Endothelial cell of umbilical vein (primary cell): ENCODE measurements at regions not wholly inside any gene's neighbourhood (a gene's known extent, or its start where the extent isn't known, plus 50 kb on each side); places are given as distances from the start of the nearest gene placed in this dataset.

Experiments
- BruUV-seq: library from RNA; stranded (reverse); fragments of 400-500 nt; replicated peaks from 2 replicates; lab custom pipeline; 2021; lab: Mats Ljungman, UMichigan
- CTCF ChIA-PET: fragments of 300-600, 350-600 bp; sonication (Branson Sonifier 250); formaldehyde crosslinking; loops from one replicate; lab custom pipeline; 2021; ENCODE audit warnings: antibody characterized with exemption, inconsistent platforms; lab: Charles Lee
- POLR2A ChIA-PET: fragments of 300-600, 350-600 bp; sonication (Branson Sonifier 250); formaldehyde crosslinking; loops from one replicate; lab custom pipeline; 2021; ENCODE audit warnings: antibody characterized with exemption, inconsistent platforms; lab: Charles Lee
- DNase-seq: peaks from one replicate; pipeline ENCODE4 v3.0.0-alpha.2; 2011; ENCODE audit warnings: low read depth, low spot score
- FAIRE-seq: peaks from 2 replicates; lab custom pipeline; 2011; peaks lifted over from hg19 to GRCh38; lab: Jason Lieb, UNC
- H2AFZ ChIP-seq: 2 replicates; pipeline ENCODE4 v1.6.0; 2012; ENCODE audit warnings: low read depth, low read length, control low read depth, inconsistent platforms
- H3K27ac ChIP-seq: 2 replicates; pipeline ENCODE4 v1.5.1; 2011; ENCODE audit warnings: low read depth, mild to moderate bottlenecking, control low read depth, low read length, moderate library complexity; ENCODE audit not compliant: insufficient read depth
- H3K27me3 ChIP-seq, 2 experiments: 2 replicates each; pipeline versions ENCODE4 v1.6.0 to v1.6.1; 2011; ENCODE audit warnings: low read length in 2 of 2, mixed read lengths in 1 of 2; ENCODE audit not compliant: control insufficient read depth in 2 of 2, insufficient read depth in 2 of 2
- H3K36me3 ChIP-seq, 2 experiments: 2 replicates in 1 of 2; 3 replicates in 1 of 2; pipeline ENCODE4 v1.5.1; 2011; ENCODE audit warnings: low read length in 2 of 2, mild to moderate bottlenecking in 1 of 2, moderate library complexity in 1 of 2; ENCODE audit not compliant: control insufficient read depth in 2 of 2, insufficient read depth in 2 of 2; ENCODE audit errors: extremely low read depth in 1 of 2
- H3K4me1 ChIP-seq: 3 replicates; pipeline ENCODE4 v1.5.1; 2011; ENCODE audit warnings: mild to moderate bottlenecking, low read length; ENCODE audit not compliant: control insufficient read depth, insufficient read depth; ENCODE audit errors: extremely low read depth
- H3K4me2 ChIP-seq: 2 replicates; pipeline ENCODE4 v1.6.1; 2011; ENCODE audit warnings: low read length, control low read depth, mixed read lengths; ENCODE audit not compliant: insufficient read depth
- H3K4me3 ChIP-seq, 3 experiments: fragments of 200-600 bp in 1 of 3; sonication (generic), shearing (Covaris generic) in 1 of 3; replicated peaks in 1 of 3; 2 replicates each; pipeline ENCODE4 v1.5.1; 2011 to 2016; ENCODE audit warnings: control low read depth in 3 of 3, low read length in 3 of 3, mild to moderate bottlenecking in 2 of 3, inconsistent platforms in 1 of 3, low read depth in 1 of 3, moderate library complexity in 1 of 3; ENCODE audit not compliant: insufficient read depth in 1 of 3
- H3K79me2 ChIP-seq: 2 replicates; pipeline ENCODE4 v1.6.0; 2012; ENCODE audit warnings: low read length, inconsistent platforms; ENCODE audit not compliant: control insufficient read depth, insufficient read depth
- H3K9ac ChIP-seq: replicated peaks from 2 replicates; pipeline ENCODE3; 2011; ENCODE audit warnings: low read length, control low read depth; ENCODE audit not compliant: insufficient read depth; ENCODE audit errors: extremely low read depth
- H3K9me1 ChIP-seq: replicated peaks from 3 replicates; pipeline ENCODE4 v1.6.0; 2011; ENCODE audit warnings: mild to moderate bottlenecking, low read length; ENCODE audit not compliant: control insufficient read depth, insufficient read depth; ENCODE audit errors: extremely low read depth
- H3K9me3 ChIP-seq: replicated peaks from 2 replicates; pipeline ENCODE4 v1.5.1; 2012; ENCODE audit warnings: low read length, inconsistent platforms; ENCODE audit not compliant: control insufficient read depth, insufficient read depth
- H4K20me1 ChIP-seq: replicated peaks from 2 replicates; pipeline ENCODE3; 2011; ENCODE audit warnings: mild to moderate bottlenecking, low read length; ENCODE audit not compliant: control insufficient read depth, insufficient read depth; ENCODE audit errors: extremely low read depth
- EZH2 ChIP-seq: IDR thresholded peaks from 2 replicates; pipeline ENCODE4 v1.6.1; 2012; ENCODE audit warnings: borderline replicate concordance, low read depth, mild to moderate bottlenecking, moderate library complexity, low read length, inconsistent platforms; ENCODE audit not compliant: severe bottlenecking
- FOS ChIP-seq: IDR thresholded peaks from 2 replicates; pipeline ENCODE4 v1.6.1; 2011; ENCODE audit warnings: mild to moderate bottlenecking, low read length, moderate library complexity, borderline replicate concordance; ENCODE audit not compliant: insufficient read depth
- GATA2 ChIP-seq: IDR thresholded peaks from 2 replicates; pipeline ENCODE4 v1.7.0; 2011; ENCODE audit warnings: low read depth, mild to moderate bottlenecking, moderate library complexity, mixed read lengths, low read length; ENCODE audit not compliant: insufficient read length, insufficient read depth
- JUN ChIP-seq: IDR thresholded peaks from 2 replicates; pipeline ENCODE4 v1.6.1; 2011; ENCODE audit warnings: borderline replicate concordance, low read depth; ENCODE audit not compliant: insufficient read length, insufficient read depth
- MYC ChIP-seq: IDR thresholded peaks from one replicate; pipeline ENCODE4 v1.6.1; 2011; ENCODE audit warnings: mild to moderate bottlenecking, low read depth, low read length
- POLR2A ChIP-seq: IDR thresholded peaks from 2 replicates; pipeline ENCODE4 v1.6.1; 2012; ENCODE audit warnings: low read depth, mild to moderate bottlenecking, control low read depth, low read length
- POLR2AphosphoS5 ChIP-seq: IDR thresholded peaks from 2 replicates; pipeline ENCODE4 v1.6.1; 2012; ENCODE audit warnings: low read depth, mild to moderate bottlenecking, control low read depth, low read length, moderate library complexity; ENCODE audit not compliant: insufficient read depth
- dilution Hi-C: fragments of 300-500 bp; cut with MboI; formaldehyde crosslinking; loops from one replicate; pipeline ENCODE4 v1.15.0; 2019; ENCODE audit warnings: low sequenced_read_pairs; ENCODE audit not compliant: extremely low pct_ligation_motif_present
- intact Hi-C: fragments of 100-400 bp; cut with micrococcal nuclease; formaldehyde crosslinking; loops from one replicate; pipeline ENCODE4 v1.10.0; 2022
- TF ChIP-seq, protein P1 (sequence below): IDR thresholded peaks from 2 replicates; pipeline ENCODE4 v1.6.1; 2011; ENCODE audit not compliant: insufficient read depth, insufficient read length
- TF ChIP-seq, protein P2 (sequence below), 2 donors: IDR thresholded peaks; 1 replicate in 1 of 2; 2 replicates in 1 of 2; pipeline ENCODE4 v1.5.1; 2011; ENCODE audit warnings: low read length in 2 of 2, mild to moderate bottlenecking in 2 of 2, moderate library complexity in 2 of 2, control low read depth in 1 of 2, inconsistent platforms in 1 of 2, low read depth in 1 of 2; ENCODE audit not compliant: insufficient read depth in 1 of 2; ENCODE audit errors: extremely low read depth in 1 of 2

DNA sequence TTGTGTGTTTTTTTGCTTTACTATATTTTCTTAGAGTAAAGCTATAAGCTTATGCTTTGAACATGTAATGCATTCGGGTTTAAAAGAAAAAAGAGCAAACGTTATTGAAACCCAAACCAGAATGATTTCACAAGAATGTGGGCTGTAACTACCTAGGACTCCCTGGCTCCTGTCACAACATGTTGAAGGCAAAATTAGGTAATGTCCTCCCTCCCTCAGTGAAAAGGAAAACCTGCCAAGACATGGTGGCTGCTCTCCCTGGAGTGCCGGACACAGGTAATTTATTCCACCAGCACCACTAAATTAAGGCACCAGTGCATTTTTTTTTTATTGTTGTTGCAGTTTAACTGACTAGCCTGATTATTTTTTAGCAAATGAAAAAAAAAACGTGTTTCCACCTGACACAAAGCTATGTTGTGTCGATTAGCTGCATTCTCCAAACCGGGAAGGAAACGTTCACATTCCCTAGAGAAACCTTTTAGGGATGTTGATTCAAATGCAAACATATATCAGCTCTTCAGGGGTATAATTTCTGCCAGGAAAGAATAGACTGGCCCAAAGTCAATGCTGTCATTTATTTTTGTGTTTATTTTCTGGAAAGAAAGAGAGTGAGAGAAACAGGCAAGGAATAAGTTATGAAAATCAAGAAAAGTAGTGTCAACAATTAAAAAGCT lies 134.6 kb downstream of the CCDC34 start:
- ChIA-PET POLR2A (no interaction called here), CTCF (no interaction called here)
- Histone ChIP-seq H3K9me3 (no peaks in the 10 kb centered on the region), H3K36me3 (no peaks in the 10 kb centered on the region), H3K79me2 (no peaks in the 10 kb centered on the region), H3K9me1 (no peaks in the 10 kb centered on the region), H3K4me1 (no peaks in the 10 kb centered on the region), H3K27me3 (peaks cover 25 to 37% of the 10 kb centered on the region in 2 experiments), H2AFZ (no peak overlapping the region), H4K20me1 (no peaks in the 10 kb centered on the region), H3K4me3 (no peak overlapping the region), H3K4me2 (no peak overlapping the region), H3K27ac (no peak overlapping the region), H3K9ac (no peak overlapping the region)
- TF ChIP-seq POLR2A, result no peak
- TF ChIP-seq FOS, result no peak
- TF ChIP-seq EZH2, result no peak
- no peak for TF ChIP-seq GATA2
- no peak for TF ChIP-seq POLR2AphosphoS5
- TF ChIP-seq, protein P1, sequence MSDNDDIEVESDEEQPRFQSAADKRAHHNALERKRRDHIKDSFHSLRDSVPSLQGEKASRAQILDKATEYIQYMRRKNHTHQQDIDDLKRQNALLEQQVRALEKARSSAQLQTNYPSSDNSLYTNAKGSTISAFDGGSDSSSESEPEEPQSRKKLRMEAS, result no peak
- no peak for TF ChIP-seq JUN
- TF ChIP-seq MYC, result no peak
- TF ChIP-seq, protein P2, sequence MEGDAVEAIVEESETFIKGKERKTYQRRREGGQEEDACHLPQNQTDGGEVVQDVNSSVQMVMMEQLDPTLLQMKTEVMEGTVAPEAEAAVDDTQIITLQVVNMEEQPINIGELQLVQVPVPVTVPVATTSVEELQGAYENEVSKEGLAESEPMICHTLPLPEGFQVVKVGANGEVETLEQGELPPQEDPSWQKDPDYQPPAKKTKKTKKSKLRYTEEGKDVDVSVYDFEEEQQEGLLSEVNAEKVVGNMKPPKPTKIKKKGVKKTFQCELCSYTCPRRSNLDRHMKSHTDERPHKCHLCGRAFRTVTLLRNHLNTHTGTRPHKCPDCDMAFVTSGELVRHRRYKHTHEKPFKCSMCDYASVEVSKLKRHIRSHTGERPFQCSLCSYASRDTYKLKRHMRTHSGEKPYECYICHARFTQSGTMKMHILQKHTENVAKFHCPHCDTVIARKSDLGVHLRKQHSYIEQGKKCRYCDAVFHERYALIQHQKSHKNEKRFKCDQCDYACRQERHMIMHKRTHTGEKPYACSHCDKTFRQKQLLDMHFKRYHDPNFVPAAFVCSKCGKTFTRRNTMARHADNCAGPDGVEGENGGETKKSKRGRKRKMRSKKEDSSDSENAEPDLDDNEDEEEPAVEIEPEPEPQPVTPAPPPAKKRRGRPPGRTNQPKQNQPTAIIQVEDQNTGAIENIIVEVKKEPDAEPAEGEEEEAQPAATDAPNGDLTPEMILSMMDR (IDR thresholded peaks at IDR 0.05; ENCODE audit: extremely low read depth in 1 of 2, insufficient read depth in 1 of 2, low read depth in 1 of 2, low read length in 2 of 2), result no peak
- dilution Hi-C loops, result no loop called here
- BruUV-seq, result no TSS peak
- DNase-seq (no peak), FAIRE-seq (no peak)
- intact Hi-C loops, result no loop called here
